Esophagus squamous epithelium (tissue), 5 donors: ENCODE measurements at regions not wholly inside any gene's neighbourhood (a gene's known extent, or its start where the extent isn't known, plus 50 kb on each side); places are given as distances from the start of the nearest gene placed in this dataset.

Experiments
- DNase-seq: peaks from one replicate; lab custom pipeline; 2025; lab: John Stamatoyannopoulos, UW
- H3K27ac ChIP-seq, 4 donors: fragments of 200-600 bp; sonication (generic); one replicate each; pipeline ENCODE4 v1.5.1; 2016 to 2019; ENCODE audit warnings: mild to moderate bottlenecking in 1 of 4
- H3K27me3 ChIP-seq, 4 donors: fragments of 200-600 bp; sonication (generic); 1 replicate in 3 of 4; 2 replicates in 1 of 4; pipeline versions ENCODE4 v1.5.1 to v1.6.0; 2017 to 2021; ENCODE audit warnings: antibody characterized with exemption in 1 of 4
- H3K36me3 ChIP-seq, 3 donors: fragments of 200-600 bp; sonication (generic); one replicate each; pipeline ENCODE4 v1.5.1; 2016 to 2019
- H3K4me1 ChIP-seq, 3 donors: fragments of 200-600 bp; sonication (generic); one replicate each; pipeline ENCODE4 v1.5.1; 2017 to 2019
- H3K4me3 ChIP-seq, 4 donors: fragments of 200-600 bp; sonication (generic); 1 replicate in 3 of 4; 2 replicates in 1 of 4; pipeline ENCODE4 v1.5.1; 2016 to 2019; ENCODE audit warnings: mild to moderate bottlenecking in 2 of 4, moderate library complexity in 1 of 4
- H3K9me3 ChIP-seq, 3 donors: fragments of 200-600 bp; sonication (generic); one replicate each; pipeline ENCODE4 v1.5.1; 2016 to 2019
- CTCF ChIP-seq, 6 experiments: fragments of 450-650 bp in 4 of 6; fragments of 200-600 bp in 2 of 6; sonication (generic) in 2 of 6; IDR thresholded peaks; one replicate each; pipeline ENCODE4 v1.5.1; 2016 to 2019; ENCODE audit warnings: antibody characterized with exemption in 6 of 6, mild to moderate bottlenecking in 4 of 6, moderate library complexity in 4 of 6
- POLR2A ChIP-seq, 4 donors: fragments of 450-650 bp; IDR thresholded peaks; one replicate each; pipeline ENCODE4 v1.6.1; 2017; ENCODE audit warnings: antibody characterized with exemption in 4 of 4, mild to moderate bottlenecking in 4 of 4, moderate library complexity in 3 of 4
- WGBS, 2 donors: methylation state at CpG; one replicate each; pipeline ENCODE4 v1.1.5; 2018; 5-methylcytosine and 5-hydroxymethylcytosine counted together
- intact Hi-C: fragments of 100-400 bp; cut with DNase I; formaldehyde crosslinking; loops from one replicate; pipeline ENCODE4 v1.15.0; 2022
- donor health status: DM: yes; HTN: yes; CAD: no.

DNA sequence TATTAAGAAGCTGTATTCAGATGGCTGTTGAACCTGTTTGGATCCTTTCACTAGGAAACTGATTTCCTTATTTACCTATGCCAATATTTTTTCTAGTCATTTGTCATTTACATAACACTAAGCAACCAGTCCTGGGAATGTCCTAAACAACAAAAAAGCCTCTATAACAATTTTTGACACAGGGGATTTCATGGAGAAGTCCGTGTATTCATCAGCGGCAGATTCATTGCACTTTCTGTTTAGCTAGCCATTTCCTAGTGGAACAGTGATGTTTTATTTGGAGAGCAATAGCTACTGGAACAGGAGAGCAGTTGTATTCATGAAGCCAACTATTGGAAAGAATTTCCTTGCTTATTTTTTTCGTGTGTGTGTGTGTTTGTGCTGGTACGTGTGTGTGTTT, 604.3 kb upstream of the POU3F3 start:
- DNase-seq, result no peak
- H3K27me3 ChIP-seq, result no peaks in the 10 kb centered on the region
- WGBS, 2 donors, result 55 to 57% methylated on average over 4 of the region's 4 CpGs
- H3K27ac ChIP-seq, result no peak overlapping the region
- TF ChIP-seq CTCF (IDR thresholded peaks at IDR 0.05) (no peak), POLR2A (IDR thresholded peaks at IDR 0.05) (no peak)
- H3K36me3 ChIP-seq, result no peaks in the 10 kb centered on the region
- H3K4me1 ChIP-seq, result no peaks in the 10 kb centered on the region
- intact Hi-C loops, result no loop called here
- peaks cover 0 to 3% (median 0%) of the 10 kb centered on the region in 3 donors for H3K9me3 ChIP-seq
- no peak overlapping the region for H3K4me3 ChIP-seq

- Histone ChIP-seq H3K36me3 (no peaks in the 10 kb centered on the region), H3K9me3 (peaks cover 0 to 3% (median 0%) of the 10 kb centered on the region in 3 donors), H3K4me3 (no peak overlapping the region), H3K4me1 (no peaks in the 10 kb centered on the region), H3K27ac (no peak overlapping the region), H3K27me3 (no peaks in the 10 kb centered on the region)
- TF ChIP-seq CTCF (IDR thresholded peaks at IDR 0.05), result no peak
- no peak for DNase-seq
- intact Hi-C loops, result no loop called here
- 82% methylated on average over 2 of the region's 2 CpGs for WGBS, 2 donors
These were observed 603.3 kb upstream of the POU3F3 start for GRCh38 chr2:104250635-104251034.

DNA sequence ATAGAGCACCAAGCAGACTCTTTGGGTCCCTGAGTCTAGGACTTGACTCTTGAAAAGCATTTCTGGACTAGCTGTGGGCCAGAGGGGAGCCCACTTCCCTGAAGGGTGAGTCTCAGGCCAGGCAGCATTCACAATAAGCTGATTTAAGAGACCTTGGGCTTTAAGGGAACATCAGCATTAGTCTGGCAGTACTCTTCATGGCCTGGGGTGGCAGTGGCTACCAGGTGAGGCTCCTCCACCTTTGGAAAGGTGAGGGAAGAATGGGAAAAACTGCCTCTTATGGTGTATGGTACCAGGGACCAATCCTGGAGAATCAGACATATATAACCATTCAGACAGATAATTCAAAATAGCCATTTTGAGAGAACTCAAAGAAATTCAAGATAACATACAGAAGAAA, 599.9 kb upstream of the POU3F3 start:
- no peak overlapping the region for H3K4me3 ChIP-seq
- H3K36me3 ChIP-seq, result no peaks in the 10 kb centered on the region
- H3K4me1 ChIP-seq, result no peaks in the 10 kb centered on the region
- peaks cover 0 to 3% (median 0%) of the 10 kb centered on the region in 3 donors for H3K9me3 ChIP-seq
- intact Hi-C loops, result no loop called here
- H3K27me3 ChIP-seq, result no peaks in the 10 kb centered on the region
- no peak for DNase-seq
- TF ChIP-seq CTCF (IDR thresholded peaks at IDR 0.05) (no peak), POLR2A (IDR thresholded peaks at IDR 0.05) (no peak)
- no peak overlapping the region for H3K27ac ChIP-seq

DNA sequence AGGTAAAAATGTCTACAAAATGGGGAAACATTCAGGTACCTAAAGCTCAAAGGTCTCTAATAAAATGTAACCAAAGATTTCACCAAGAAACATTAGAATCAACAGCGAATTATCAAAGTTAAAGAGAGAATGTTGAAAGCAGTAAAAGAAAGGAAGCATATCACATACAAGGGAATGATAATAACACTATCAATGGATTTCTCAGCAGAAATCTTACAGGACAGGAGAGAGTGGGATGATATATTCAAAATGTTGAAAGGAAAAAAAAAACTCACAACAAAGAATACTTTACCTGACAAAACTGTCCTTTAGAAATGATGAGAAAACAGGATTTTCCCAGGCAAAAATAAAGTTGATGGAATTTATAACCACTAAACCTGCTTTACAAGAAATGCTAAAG, 591.2 kb upstream of the POU3F3 start:
- Histone ChIP-seq H3K4me3 (no peak overlapping the region), H3K27me3 (no peaks in the 10 kb centered on the region), H3K9me3 (peaks cover 0 to 32% (median 9%) of the 10 kb centered on the region in 3 donors), H3K27ac (no peak overlapping the region), H3K36me3 (no peaks in the 10 kb centered on the region), H3K4me1 (no peaks in the 10 kb centered on the region)
- 73 to 83% methylated on average over 1 of the region's 1 CpG for WGBS, 2 donors
- intact Hi-C loops, result no loop called here
- no peak for DNase-seq
- TF ChIP-seq CTCF (IDR thresholded peaks at IDR 0.05) (no peak), POLR2A (IDR thresholded peaks at IDR 0.05) (no peak)

DNA sequence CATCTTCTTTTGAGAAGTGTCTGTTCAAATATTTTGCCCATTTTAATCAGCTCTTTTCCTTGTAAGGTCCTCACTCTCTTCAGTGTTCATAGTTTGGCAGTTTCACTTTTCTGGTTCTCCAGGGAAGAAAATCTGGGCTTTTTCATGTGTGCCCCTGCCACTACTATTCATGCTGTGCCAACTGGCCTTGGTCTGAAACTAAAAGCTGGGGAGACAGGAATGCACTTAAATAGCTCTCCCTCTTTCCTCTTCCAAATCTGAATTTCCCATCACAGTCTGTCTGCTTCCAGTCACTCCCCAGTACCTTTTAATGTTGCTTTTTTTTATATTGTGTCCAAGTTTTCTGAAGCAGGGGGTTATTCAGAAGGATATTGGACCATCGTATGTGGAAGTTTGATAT, 574.3 kb upstream of the POU3F3 start:
- 55 to 70% methylated on average over 1 of the region's 1 CpG for WGBS, 2 donors
- no peak for TF ChIP-seq CTCF (IDR thresholded peaks at IDR 0.05)
- TF ChIP-seq POLR2A (IDR thresholded peaks at IDR 0.05), result no peak
- no peaks in the 10 kb centered on the region for H3K36me3 ChIP-seq
- no peaks in the 10 kb centered on the region for H3K4me1 ChIP-seq
- H3K27ac ChIP-seq, result no peak overlapping the region
- intact Hi-C loops, result no loop called here
- no peaks in the 10 kb centered on the region for H3K9me3 ChIP-seq
- no peak overlapping the region for H3K4me3 ChIP-seq
- DNase-seq, result no peak
- H3K27me3 ChIP-seq, result no peaks in the 10 kb centered on the region
